AG09319 (cell line): ENCODE measurements at regions not wholly inside any gene's neighbourhood (a gene's known extent, or its start where the extent isn't known, plus 50 kb on each side); places are given as distances from the start of the nearest gene placed in this dataset.

Experiments used
- DNase-seq: peaks from one replicate; pipeline ENCODE4 v3.0.0-alpha.2; 2010; ENCODE audit warnings: low read depth; ENCODE audit errors: extremely low read depth
- TF ChIP-seq, protein P1 (sequence below): IDR thresholded peaks from 2 replicates; pipeline ENCODE4 v1.5.1; 2011; ENCODE audit warnings: low read depth, mild to moderate bottlenecking, inconsistent platforms, low read length, moderate library complexity

DNA sequence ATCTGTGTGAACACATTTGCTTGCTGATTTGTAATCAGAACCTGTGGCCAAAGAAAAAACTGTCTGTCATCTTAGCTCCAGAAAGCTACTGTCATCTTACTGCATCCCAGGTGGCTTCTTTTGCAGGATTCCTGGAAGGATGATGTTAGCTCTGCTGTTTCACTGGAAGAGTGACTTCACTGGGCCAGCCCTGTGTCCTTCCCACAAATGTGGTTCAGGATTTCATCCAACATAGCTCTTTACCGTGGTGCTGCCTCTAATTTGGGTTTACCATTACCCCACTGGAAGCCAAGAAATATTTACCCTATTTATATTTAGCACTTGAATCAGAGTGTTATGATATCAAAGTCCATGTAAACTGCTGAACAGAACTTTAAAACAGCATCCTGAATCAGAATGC, 501.0 kb downstream of the GADD45G start:
- TF ChIP-seq, protein P1, sequence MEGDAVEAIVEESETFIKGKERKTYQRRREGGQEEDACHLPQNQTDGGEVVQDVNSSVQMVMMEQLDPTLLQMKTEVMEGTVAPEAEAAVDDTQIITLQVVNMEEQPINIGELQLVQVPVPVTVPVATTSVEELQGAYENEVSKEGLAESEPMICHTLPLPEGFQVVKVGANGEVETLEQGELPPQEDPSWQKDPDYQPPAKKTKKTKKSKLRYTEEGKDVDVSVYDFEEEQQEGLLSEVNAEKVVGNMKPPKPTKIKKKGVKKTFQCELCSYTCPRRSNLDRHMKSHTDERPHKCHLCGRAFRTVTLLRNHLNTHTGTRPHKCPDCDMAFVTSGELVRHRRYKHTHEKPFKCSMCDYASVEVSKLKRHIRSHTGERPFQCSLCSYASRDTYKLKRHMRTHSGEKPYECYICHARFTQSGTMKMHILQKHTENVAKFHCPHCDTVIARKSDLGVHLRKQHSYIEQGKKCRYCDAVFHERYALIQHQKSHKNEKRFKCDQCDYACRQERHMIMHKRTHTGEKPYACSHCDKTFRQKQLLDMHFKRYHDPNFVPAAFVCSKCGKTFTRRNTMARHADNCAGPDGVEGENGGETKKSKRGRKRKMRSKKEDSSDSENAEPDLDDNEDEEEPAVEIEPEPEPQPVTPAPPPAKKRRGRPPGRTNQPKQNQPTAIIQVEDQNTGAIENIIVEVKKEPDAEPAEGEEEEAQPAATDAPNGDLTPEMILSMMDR = no peak
- DNase-seq = no peak

DNA sequence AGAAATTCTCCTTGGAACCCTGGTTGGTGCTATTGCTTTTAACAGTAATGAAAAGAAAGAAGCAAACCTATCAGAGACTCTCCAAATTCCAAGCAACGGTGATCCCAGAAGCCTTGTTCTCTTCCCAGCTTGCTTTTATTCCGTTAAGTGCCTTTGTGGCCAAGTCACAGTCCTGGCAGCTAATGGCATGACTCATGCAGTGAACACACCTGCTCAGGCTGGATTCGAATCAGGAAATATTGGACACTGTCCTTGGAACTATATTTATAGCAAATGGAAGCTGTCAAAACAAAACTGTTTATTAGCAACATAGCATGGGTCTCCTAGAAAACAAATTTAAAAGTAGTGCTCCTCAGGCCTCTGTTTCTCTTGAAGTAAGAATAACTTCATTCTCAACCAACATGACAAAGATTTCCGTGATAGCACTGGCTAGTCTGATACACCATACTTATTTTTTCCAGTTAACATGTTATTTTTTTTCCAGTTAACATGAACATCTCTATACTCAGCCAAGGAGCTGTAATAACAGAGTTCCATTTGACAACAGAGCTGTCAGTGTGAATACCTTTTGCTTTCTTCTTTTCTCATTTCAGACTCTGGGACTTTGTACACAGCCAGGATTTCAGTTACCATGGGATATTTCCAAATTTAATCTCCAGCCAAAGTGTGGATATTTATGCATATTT, 502.4 kb downstream of the GADD45G start:
- TF ChIP-seq, protein P1 = no peak
- DNase-seq = no peak

DNA sequence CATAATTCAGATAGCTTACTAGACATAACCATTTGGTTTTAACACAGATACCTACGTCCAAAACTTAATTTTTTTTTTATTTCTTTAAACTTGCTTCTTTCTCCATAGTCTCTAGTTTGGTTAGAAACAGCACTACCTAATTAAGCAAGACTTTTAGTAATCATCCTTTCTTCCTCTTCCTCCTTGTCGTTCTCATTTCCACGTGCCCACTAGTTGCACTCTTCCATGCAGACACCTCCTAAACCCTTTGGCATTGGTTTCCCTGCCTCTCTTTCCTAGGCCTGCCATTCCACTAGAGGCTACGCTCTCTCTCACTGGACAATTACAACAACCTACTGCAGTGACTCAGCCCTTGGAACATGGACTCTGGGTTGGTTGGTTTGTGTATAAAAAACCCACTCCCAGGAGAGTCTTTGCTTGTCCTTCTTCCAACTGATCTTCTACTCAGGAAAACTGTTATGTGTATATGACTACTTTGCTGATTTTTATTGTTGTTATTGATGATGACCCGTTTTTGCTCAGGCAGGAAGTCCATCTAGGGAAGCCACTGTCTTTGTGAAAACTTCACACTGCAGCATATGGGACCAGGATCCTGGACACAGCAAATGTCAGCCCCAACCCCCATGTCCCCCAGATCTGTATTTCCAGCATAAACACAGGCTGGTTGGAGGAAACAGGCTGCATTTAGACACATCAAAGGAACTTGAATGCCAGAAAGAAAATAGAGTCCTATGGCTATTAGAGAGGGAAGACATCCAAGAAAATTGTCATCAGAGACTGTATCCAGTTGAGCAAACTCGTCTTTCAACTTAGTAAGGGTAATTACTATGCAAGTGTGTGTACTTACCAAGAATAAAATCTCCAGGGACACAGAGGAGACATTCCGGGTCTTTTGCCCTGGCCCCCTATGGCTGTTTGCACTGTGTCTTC, 503.2 kb downstream of the GADD45G start:
- DNase-seq = no peak
- TF ChIP-seq, protein P1 = no peak

DNA sequence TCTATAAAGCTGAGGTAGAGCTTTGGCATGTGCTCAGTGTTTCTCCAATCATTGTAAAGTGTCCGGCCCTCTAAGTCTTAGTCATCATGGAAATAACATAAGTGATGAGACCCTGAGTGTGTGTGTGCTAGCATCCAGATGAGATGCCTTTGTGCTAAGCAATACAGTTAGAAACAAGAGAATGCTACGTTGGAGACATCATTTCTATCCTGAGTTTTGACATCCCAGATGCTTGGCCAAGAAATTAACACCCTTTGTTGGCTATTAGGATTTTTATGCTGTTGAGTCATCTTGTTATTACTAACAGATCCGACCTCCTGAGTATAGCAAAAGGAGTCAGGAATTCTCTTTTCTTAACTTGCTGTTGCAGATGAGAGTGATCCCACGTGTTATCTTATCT, 508.0 kb downstream of the GADD45G start:
- no peak for DNase-seq
- TF ChIP-seq, protein P1 = no peak

DNA sequence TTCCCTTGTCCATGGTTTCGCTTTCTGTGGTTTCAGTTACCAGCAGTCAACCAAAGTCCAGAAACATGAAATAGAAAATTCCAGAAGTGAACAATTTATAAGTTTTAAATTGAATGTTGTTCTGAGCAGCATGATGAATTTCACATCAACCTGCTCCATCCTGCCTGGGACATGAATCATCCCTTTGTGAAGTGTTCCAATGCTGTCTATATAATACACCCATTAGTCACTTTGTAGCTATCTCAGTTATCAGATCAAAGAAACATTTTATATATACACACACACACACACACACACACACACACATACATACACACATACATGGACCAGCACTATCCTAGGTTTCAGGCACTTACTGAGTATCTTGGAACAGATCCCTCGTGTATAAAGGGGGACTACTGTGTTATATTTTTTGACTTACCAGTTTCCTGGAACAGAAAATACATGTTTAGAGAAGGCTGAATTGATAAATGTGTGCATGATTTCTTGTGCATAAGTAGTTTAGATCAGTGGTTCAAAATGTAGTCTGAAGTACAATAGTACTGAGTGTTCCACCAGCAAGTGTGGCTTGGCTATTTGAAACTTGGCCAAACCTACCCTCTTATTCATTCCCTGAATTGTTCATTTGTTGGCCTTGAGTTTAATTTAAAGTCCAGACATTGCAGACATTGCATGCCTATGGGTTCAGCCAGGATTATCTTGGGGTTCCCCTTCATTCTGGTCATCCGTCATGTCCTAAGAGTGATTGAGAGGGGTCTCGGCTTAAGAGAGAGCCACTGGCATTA, 510.0 kb downstream of the GADD45G start:
- TF ChIP-seq, protein P1 = no peak
- DNase-seq = no peak

DNA sequence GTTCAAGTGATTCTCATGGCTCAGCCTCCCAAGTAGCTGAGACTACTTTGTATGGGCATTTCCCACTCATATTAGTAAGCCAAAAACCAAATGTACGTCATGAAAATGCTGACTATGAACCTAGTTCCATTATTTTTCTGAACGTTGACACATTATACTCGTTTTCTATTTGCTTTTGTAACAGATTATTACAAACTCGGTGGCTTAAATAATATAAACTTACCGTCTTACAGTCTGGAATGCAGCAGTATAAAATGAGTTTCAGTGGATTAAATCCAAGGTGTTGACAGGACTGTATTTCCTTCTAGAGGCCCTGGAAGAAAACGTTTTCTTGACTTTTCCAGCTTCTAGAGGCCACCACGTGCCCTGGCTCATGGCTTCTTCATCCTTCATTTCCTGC, 517.0 kb downstream of the GADD45G start:
- TF ChIP-seq, protein P1 = no peak
- DNase-seq = no peak
